Activated CD8-positive, alpha-beta memory T cell treated with anti-CD3 and anti-CD28 coated beads, Interleukin-2, amount 50 U/mL, for 4 hours (primary cell): ENCODE measurements at regions not wholly inside any gene's neighbourhood (a gene's known extent, or its start where the extent isn't known, plus 50 kb on each side); places are given as distances from the start of the nearest gene placed in this dataset.

ENCODE experiments used
- DNase-seq: peaks from one replicate; pipeline ENCODE4 v3.0.0-alpha.2; 2020

GRCh38 chr11:128407962-128408361 is 179.4 kb downstream of the ETS1 start:
- DNase-seq, result no peak

GRCh38 chr11:128405714-128406662 is 181.4 kb downstream of the ETS1 start:
- no peak for DNase-seq

- DNase-seq, result no peak
Observed at GRCh38 chr11:128405112-128405511, 182.2 kb downstream of the ETS1 start.

GRCh38 chr11:128404437-128404836 is 182.9 kb downstream of the ETS1 start:
- DNase-seq, result no peak

GRCh38 chr11:128400382-128401203 is 186.8 kb downstream of the ETS1 start:
- DNase-seq, result no peak

GRCh38 chr11:128399251-128400121 is 187.9 kb downstream of the ETS1 start:
- DNase-seq, result no peak

GRCh38 chr11:128398517-128399250 is 188.7 kb downstream of the ETS1 start:
- DNase-seq, result no peak

GRCh38 chr11:128397362-128397761 is 190.0 kb downstream of the ETS1 start:
- DNase-seq, result no peak

GRCh38 chr11:128394431-128395089 is 192.8 kb downstream of the ETS1 start:
- no peak for DNase-seq

GRCh38 chr11:128392259-128392658 is 195.1 kb downstream of the ETS1 start:
- no peak for DNase-seq

- no peak for DNase-seq
Observed at GRCh38 chr11:128391811-128392210, 195.5 kb downstream of the ETS1 start.

GRCh38 chr11:128390246-128390645 is 197.1 kb downstream of the ETS1 start:
- no peak for DNase-seq

GRCh38 chr11:128389461-128389976 is 197.8 kb downstream of the ETS1 start:
- DNase-seq, result no peak

- DNase-seq, result no peak
Observed at GRCh38 chr11:128388206-128388815, 199.0 kb downstream of the ETS1 start.

GRCh38 chr11:128379587-128380580 is 207.5 kb downstream of the ETS1 start:
- DNase-seq, result peak; percentile 28

GRCh38 chr11:128375961-128376360 is 211.4 kb downstream of the ETS1 start:
- DNase-seq, result no peak

- DNase-seq, result no peak
Observed at GRCh38 chr11:128374026-128374425, 213.3 kb downstream of the ETS1 start.

- no peak for DNase-seq
Observed at GRCh38 chr11:128372977-128373376, 214.4 kb downstream of the ETS1 start.

GRCh38 chr11:128367573-128367972 is 219.8 kb downstream of the ETS1 start:
- no peak for DNase-seq
